ENCODE measurements at regions not wholly inside any gene's neighbourhood (a gene's known extent, or its start where the extent isn't known, plus 50 kb on each side); places are given as distances from the start of the nearest gene placed in this dataset.
"Not testable (repeated sequence)": the region's sequence is repeated elsewhere in the genome, so short reads cannot be mapped to it uniquely, and the experiment has no call there.

- no peak for DNase-seq (ENCODE audit: low read depth in 4 of 4, low spot score in 3 of 4)
Observed at GRCh38 chr1:222187566-222188332, 360.2 kb downstream of the HHIPL2 start.

GRCh38 chr1:222182641-222183040 lies 365.3 kb downstream of the HHIPL2 start:
- DNase-seq (ENCODE audit: low read depth in 4 of 4, low spot score in 3 of 4): no peak

GRCh38 chr1:222181191-222181590 lies 366.7 kb downstream of the HHIPL2 start:
- DNase-seq (ENCODE audit: low read depth in 4 of 4, low spot score in 3 of 4): no peak

- DNase-seq (ENCODE audit: low read depth in 4 of 4, low spot score in 3 of 4): not testable (repeated sequence)
Observed at GRCh38 chr1:222177496-222177895, 370.4 kb downstream of the HHIPL2 start.

- DNase-seq (ENCODE audit: low read depth in 4 of 4, low spot score in 3 of 4): peak in 2 of 4 donors; percentile 2 to 7
Observed at GRCh38 chr1:222171005-222171404, 376.9 kb downstream of the HHIPL2 start.

- no peak for DNase-seq (ENCODE audit: low read depth in 4 of 4, low spot score in 3 of 4)
Observed at GRCh38 chr1:222168621-222169020, 379.3 kb downstream of the HHIPL2 start.

GRCh38 chr1:222167896-222168295 lies 380.0 kb downstream of the HHIPL2 start:
- no peak for DNase-seq (ENCODE audit: low read depth in 4 of 4, low spot score in 3 of 4)

- no peak for DNase-seq (ENCODE audit: low read depth in 4 of 4, low spot score in 3 of 4)
Observed at GRCh38 chr1:222167111-222167510, 380.8 kb downstream of the HHIPL2 start.

GRCh38 chr1:222165629-222166028 lies 382.3 kb downstream of the HHIPL2 start:
- no peak for DNase-seq (ENCODE audit: low read depth in 4 of 4, low spot score in 3 of 4)

GRCh38 chr1:222163895-222164294 lies 384.0 kb downstream of the HHIPL2 start:
- no peak for DNase-seq (ENCODE audit: low read depth in 4 of 4, low spot score in 3 of 4)

GRCh38 chr1:222161676-222162075 lies 386.2 kb downstream of the HHIPL2 start:
- DNase-seq (ENCODE audit: low read depth in 4 of 4, low spot score in 3 of 4): no peak

GRCh38 chr1:222157612-222158011 lies 390.3 kb downstream of the HHIPL2 start:
- no peak for DNase-seq (ENCODE audit: low read depth in 4 of 4, low spot score in 3 of 4)

- DNase-seq (ENCODE audit: low read depth in 4 of 4, low spot score in 3 of 4): no peak
Observed at GRCh38 chr1:222140206-222140605, 398.3 kb upstream of the DUSP10 start.

GRCh38 chr1:222138095-222138494 lies 396.2 kb upstream of the DUSP10 start:
- DNase-seq (ENCODE audit: low read depth in 4 of 4, low spot score in 3 of 4): no peak

- no peak for DNase-seq (ENCODE audit: low read depth in 4 of 4, low spot score in 3 of 4)
Observed at GRCh38 chr1:222136869-222137268, 395.0 kb upstream of the DUSP10 start.

- DNase-seq (ENCODE audit: low read depth in 4 of 4, low spot score in 3 of 4): no peak
Observed at GRCh38 chr1:222129041-222129440, 387.2 kb upstream of the DUSP10 start.

- no peak for DNase-seq (ENCODE audit: low read depth in 4 of 4, low spot score in 3 of 4)
Observed at GRCh38 chr1:222127526-222128152, 385.8 kb upstream of the DUSP10 start.

GRCh38 chr1:222127096-222127495 lies 385.2 kb upstream of the DUSP10 start:
- DNase-seq (ENCODE audit: low read depth in 4 of 4, low spot score in 3 of 4): no peak

GRCh38 chr1:222126052-222126451 lies 384.2 kb upstream of the DUSP10 start:
- DNase-seq (ENCODE audit: low read depth in 4 of 4, low spot score in 3 of 4): no peak

GRCh38 chr1:222124602-222125001 lies 382.7 kb upstream of the DUSP10 start:
- DNase-seq (ENCODE audit: low read depth in 4 of 4, low spot score in 3 of 4): no peak

- no peak for DNase-seq (ENCODE audit: low read depth in 4 of 4, low spot score in 3 of 4)
Observed at GRCh38 chr1:222123111-222123510, 381.2 kb upstream of the DUSP10 start.

GRCh38 chr1:222117809-222118208 lies 375.9 kb upstream of the DUSP10 start:
- no peak for DNase-seq (ENCODE audit: low read depth in 4 of 4, low spot score in 3 of 4)
